ENCODE measurements at regions not wholly inside any gene's neighbourhood (a gene's known extent, or its start where the extent isn't known, plus 50 kb on each side); places are given as distances from the start of the nearest gene placed in this dataset.

DNA sequence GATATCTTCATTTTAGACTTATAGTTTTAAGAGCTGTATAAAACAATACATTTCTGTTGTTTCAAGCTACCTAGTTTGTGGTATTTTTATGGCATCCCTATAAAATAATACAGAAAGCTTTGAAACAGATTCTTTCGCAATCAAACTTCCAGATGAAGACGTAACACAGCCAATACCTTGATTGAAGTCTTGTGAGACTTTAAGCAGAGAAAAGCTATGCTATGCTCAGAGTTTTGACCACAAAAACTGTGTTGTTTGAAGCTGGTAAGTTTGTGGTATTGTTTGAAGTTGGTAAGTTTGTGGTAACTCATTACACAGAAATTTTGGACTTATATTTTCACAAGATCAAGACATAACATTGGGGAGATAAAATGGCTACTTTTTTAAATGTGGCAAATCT is 201.8 kb upstream of the UGT8 start:
- TF ChIP-seq EP300 (conservative IDR thresholded peaks at IDR 0.05; ENCODE audit: poor library complexity, severe bottlenecking) (no peak), SMC3 (conservative IDR thresholded peaks at IDR 0.05; ENCODE audit: poor library complexity) (no peak), TAF1 (IDR thresholded peaks at IDR 0.05; ENCODE audit: low read depth) (no peak), EZH2 (IDR thresholded peaks at IDR 0.05; ENCODE audit: borderline replicate concordance, insufficient read depth, low read length, poor library complexity, severe bottlenecking) (no peak), POLR2AphosphoS5 (IDR thresholded peaks at IDR 0.05) (no peak), RAD21 (conservative IDR thresholded peaks at IDR 0.05) (no peak), MXI1 (conservative IDR thresholded peaks at IDR 0.05; ENCODE audit: poor library complexity, severe bottlenecking) (no peak)
- TF ChIP-seq, protein P1, sequence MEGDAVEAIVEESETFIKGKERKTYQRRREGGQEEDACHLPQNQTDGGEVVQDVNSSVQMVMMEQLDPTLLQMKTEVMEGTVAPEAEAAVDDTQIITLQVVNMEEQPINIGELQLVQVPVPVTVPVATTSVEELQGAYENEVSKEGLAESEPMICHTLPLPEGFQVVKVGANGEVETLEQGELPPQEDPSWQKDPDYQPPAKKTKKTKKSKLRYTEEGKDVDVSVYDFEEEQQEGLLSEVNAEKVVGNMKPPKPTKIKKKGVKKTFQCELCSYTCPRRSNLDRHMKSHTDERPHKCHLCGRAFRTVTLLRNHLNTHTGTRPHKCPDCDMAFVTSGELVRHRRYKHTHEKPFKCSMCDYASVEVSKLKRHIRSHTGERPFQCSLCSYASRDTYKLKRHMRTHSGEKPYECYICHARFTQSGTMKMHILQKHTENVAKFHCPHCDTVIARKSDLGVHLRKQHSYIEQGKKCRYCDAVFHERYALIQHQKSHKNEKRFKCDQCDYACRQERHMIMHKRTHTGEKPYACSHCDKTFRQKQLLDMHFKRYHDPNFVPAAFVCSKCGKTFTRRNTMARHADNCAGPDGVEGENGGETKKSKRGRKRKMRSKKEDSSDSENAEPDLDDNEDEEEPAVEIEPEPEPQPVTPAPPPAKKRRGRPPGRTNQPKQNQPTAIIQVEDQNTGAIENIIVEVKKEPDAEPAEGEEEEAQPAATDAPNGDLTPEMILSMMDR (IDR thresholded peaks at IDR 0.05; ENCODE audit: poor library complexity, severe bottlenecking), result no peak
- TF ChIP-seq, protein P2, sequence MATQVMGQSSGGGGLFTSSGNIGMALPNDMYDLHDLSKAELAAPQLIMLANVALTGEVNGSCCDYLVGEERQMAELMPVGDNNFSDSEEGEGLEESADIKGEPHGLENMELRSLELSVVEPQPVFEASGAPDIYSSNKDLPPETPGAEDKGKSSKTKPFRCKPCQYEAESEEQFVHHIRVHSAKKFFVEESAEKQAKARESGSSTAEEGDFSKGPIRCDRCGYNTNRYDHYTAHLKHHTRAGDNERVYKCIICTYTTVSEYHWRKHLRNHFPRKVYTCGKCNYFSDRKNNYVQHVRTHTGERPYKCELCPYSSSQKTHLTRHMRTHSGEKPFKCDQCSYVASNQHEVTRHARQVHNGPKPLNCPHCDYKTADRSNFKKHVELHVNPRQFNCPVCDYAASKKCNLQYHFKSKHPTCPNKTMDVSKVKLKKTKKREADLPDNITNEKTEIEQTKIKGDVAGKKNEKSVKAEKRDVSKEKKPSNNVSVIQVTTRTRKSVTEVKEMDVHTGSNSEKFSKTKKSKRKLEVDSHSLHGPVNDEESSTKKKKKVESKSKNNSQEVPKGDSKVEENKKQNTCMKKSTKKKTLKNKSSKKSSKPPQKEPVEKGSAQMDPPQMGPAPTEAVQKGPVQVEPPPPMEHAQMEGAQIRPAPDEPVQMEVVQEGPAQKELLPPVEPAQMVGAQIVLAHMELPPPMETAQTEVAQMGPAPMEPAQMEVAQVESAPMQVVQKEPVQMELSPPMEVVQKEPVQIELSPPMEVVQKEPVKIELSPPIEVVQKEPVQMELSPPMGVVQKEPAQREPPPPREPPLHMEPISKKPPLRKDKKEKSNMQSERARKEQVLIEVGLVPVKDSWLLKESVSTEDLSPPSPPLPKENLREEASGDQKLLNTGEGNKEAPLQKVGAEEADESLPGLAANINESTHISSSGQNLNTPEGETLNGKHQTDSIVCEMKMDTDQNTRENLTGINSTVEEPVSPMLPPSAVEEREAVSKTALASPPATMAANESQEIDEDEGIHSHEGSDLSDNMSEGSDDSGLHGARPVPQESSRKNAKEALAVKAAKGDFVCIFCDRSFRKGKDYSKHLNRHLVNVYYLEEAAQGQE (IDR thresholded peaks at IDR 0.05; ENCODE audit: borderline replicate concordance), result no peak
